Vagina (tissue), 2 donors: ENCODE measurements at regions not wholly inside any gene's neighbourhood (a gene's known extent, or its start where the extent isn't known, plus 50 kb on each side); places are given as distances from the start of the nearest gene placed in this dataset.

ENCODE experiments used
- DNase-seq, 2 donors: peaks; one replicate each; pipeline ENCODE4 v3.0.0-alpha.2; 2017; ENCODE audit errors: extremely low spot score in 2 of 2
- H3K27ac ChIP-seq: fragments of 200-600 bp; sonication (generic); one replicate; pipeline ENCODE4 v1.5.1; 2019
- H3K27me3 ChIP-seq: fragments of 200-600 bp; sonication (generic); one replicate; pipeline ENCODE4 v1.5.1; 2019
- H3K36me3 ChIP-seq, 2 donors: fragments of 200-600 bp; sonication (generic); one replicate each; pipeline ENCODE4 v1.5.1; 2017 to 2019
- H3K4me1 ChIP-seq: fragments of 200-600 bp; sonication (generic); one replicate; pipeline ENCODE4 v1.5.1; 2019
- H3K4me3 ChIP-seq, 2 donors: fragments of 200-600 bp; sonication (generic); 1 replicate in 1 of 2; 2 replicates in 1 of 2; pipeline ENCODE4 v1.5.1; 2016 to 2019
- H3K9me3 ChIP-seq: fragments of 200-600 bp; sonication (generic); one replicate; pipeline ENCODE4 v1.5.1; 2019
- CTCF ChIP-seq, 3 experiments: fragments of 450-650 bp in 2 of 3; fragments of 200-600 bp in 1 of 3; sonication (generic) in 1 of 3; IDR thresholded peaks; one replicate each; pipeline ENCODE4 v1.5.1; 2017 to 2019; ENCODE audit warnings: antibody characterized with exemption in 3 of 3, mild to moderate bottlenecking in 2 of 3, moderate library complexity in 2 of 3
- POLR2A ChIP-seq, 2 donors: fragments of 450-650 bp; IDR thresholded peaks; one replicate each; pipeline ENCODE4 v1.6.1; 2017; ENCODE audit warnings: antibody characterized with exemption in 2 of 2, mild to moderate bottlenecking in 2 of 2, moderate library complexity in 2 of 2
- POLR2AphosphoS5 ChIP-seq, 2 donors: sonication (generic); formaldehyde crosslinking; IDR thresholded peaks; one replicate each; pipeline ENCODE4 v1.9.0; 2017; ENCODE audit warnings: antibody characterized with exemption in 2 of 2, mild to moderate bottlenecking in 2 of 2, low read depth in 1 of 2; ENCODE audit not compliant: insufficient read depth in 1 of 2
- intact Hi-C: fragments of 100-400 bp; cut with DNase I; formaldehyde crosslinking; loops from one replicate; pipeline ENCODE4 v1.15.1; 2023

GRCh38 chr1:168431882-168432281 lies 111.9 kb downstream of the XCL2 start:
- no peaks in the 10 kb centered on the region for H3K9me3 ChIP-seq
- peaks cover 16% of the 10 kb centered on the region for H3K4me1 ChIP-seq
- no peak overlapping the region for H3K27ac ChIP-seq
- DNase-seq, result no peak
- no peak overlapping the region for H3K4me3 ChIP-seq
- no peaks in the 10 kb centered on the region for H3K36me3 ChIP-seq
- TF ChIP-seq POLR2A (IDR thresholded peaks at IDR 0.05) (no peak), CTCF (IDR thresholded peaks at IDR 0.05) (no peak), POLR2AphosphoS5 (IDR thresholded peaks at IDR 0.05; ENCODE audit: insufficient read depth in 1 of 2, low read depth in 1 of 2) (no peak)
- intact Hi-C loops, result no loop called here
- H3K27me3 ChIP-seq, result no peaks in the 10 kb centered on the region

- Histone ChIP-seq H3K9me3 (no peaks in the 10 kb centered on the region), H3K27me3 (no peaks in the 10 kb centered on the region), H3K4me3 (no peak overlapping the region), H3K27ac (no peak overlapping the region), H3K36me3 (no peaks in the 10 kb centered on the region), H3K4me1 (peaks cover 16% of the 10 kb centered on the region)
- no peak for DNase-seq
- no peak for TF ChIP-seq POLR2AphosphoS5 (IDR thresholded peaks at IDR 0.05; ENCODE audit: insufficient read depth in 1 of 2, low read depth in 1 of 2)
- TF ChIP-seq CTCF (IDR thresholded peaks at IDR 0.05), result no peak
- TF ChIP-seq POLR2A (IDR thresholded peaks at IDR 0.05), result no peak
- intact Hi-C loops, result no loop called here
Measured at GRCh38 chr1:168430321-168430720, 113.5 kb downstream of the XCL2 start.

GRCh38 chr1:168428063-168428731 lies 115.6 kb downstream of the XCL2 start:
- no peak overlapping the region for H3K4me3 ChIP-seq
- no peaks in the 10 kb centered on the region for H3K27me3 ChIP-seq
- H3K4me1 ChIP-seq, result peaks cover 16% of the 10 kb centered on the region
- no peak for TF ChIP-seq POLR2AphosphoS5 (IDR thresholded peaks at IDR 0.05; ENCODE audit: insufficient read depth in 1 of 2, low read depth in 1 of 2)
- TF ChIP-seq POLR2A (IDR thresholded peaks at IDR 0.05), result no peak
- no peak for TF ChIP-seq CTCF (IDR thresholded peaks at IDR 0.05)
- no peaks in the 10 kb centered on the region for H3K9me3 ChIP-seq
- DNase-seq, result no peak
- intact Hi-C loops, result no loop called here
- H3K36me3 ChIP-seq, result no peaks in the 10 kb centered on the region
- peak overlapping the region; percentile 44 for H3K27ac ChIP-seq

- Histone ChIP-seq H3K27me3 (no peaks in the 10 kb centered on the region), H3K36me3 (no peaks in the 10 kb centered on the region), H3K27ac (no peak overlapping the region), H3K4me3 (no peak overlapping the region), H3K9me3 (no peaks in the 10 kb centered on the region), H3K4me1 (peaks cover 16% of the 10 kb centered on the region)
- TF ChIP-seq POLR2AphosphoS5 (IDR thresholded peaks at IDR 0.05; ENCODE audit: insufficient read depth in 1 of 2, low read depth in 1 of 2), result no peak
- no peak for TF ChIP-seq CTCF (IDR thresholded peaks at IDR 0.05)
- TF ChIP-seq POLR2A (IDR thresholded peaks at IDR 0.05), result no peak
- intact Hi-C loops, result no loop called here
- DNase-seq, result no peak
Measured at GRCh38 chr1:168427051-168427450, 116.7 kb downstream of the XCL2 start.

- Histone ChIP-seq H3K27me3 (no peaks in the 10 kb centered on the region), H3K4me3 (no peak overlapping the region), H3K36me3 (no peaks in the 10 kb centered on the region), H3K4me1 (peaks cover 16% of the 10 kb centered on the region), H3K27ac (no peak overlapping the region), H3K9me3 (no peaks in the 10 kb centered on the region)
- intact Hi-C loops, result no loop called here
- TF ChIP-seq POLR2A (IDR thresholded peaks at IDR 0.05) (no peak), POLR2AphosphoS5 (IDR thresholded peaks at IDR 0.05; ENCODE audit: insufficient read depth in 1 of 2, low read depth in 1 of 2) (no peak), CTCF (IDR thresholded peaks at IDR 0.05) (no peak)
- no peak for DNase-seq
Measured at GRCh38 chr1:168424281-168424680, 119.5 kb downstream of the XCL2 start.
